Neural cell (in vitro differentiated cells): ENCODE measurements at regions not wholly inside any gene's neighbourhood (a gene's known extent, or its start where the extent isn't known, plus 50 kb on each side); places are given as distances from the start of the nearest gene placed in this dataset.

ENCODE experiments used
- EZH2 ChIP-seq: fragments of 200-600, 300-800 bp; shearing (Covaris generic), sonication (generic); IDR thresholded peaks from 2 replicates; pipeline ENCODE4 v1.6.1; 2014; ENCODE audit warnings: antibody characterized with exemption, low read length, borderline replicate concordance, mild to moderate bottlenecking; ENCODE audit not compliant: insufficient read depth, poor library complexity, severe bottlenecking
- POLR2AphosphoS5 ChIP-seq: IDR thresholded peaks from 2 replicates; pipeline ENCODE4 v1.6.1; 2012
- SMC3 ChIP-seq: fragments of 450-650 bp; conservative IDR thresholded peaks from 2 replicates; pipeline ENCODE4 v1.6.1; 2014; ENCODE audit warnings: antibody characterized with exemption, mild to moderate bottlenecking, moderate library complexity; ENCODE audit not compliant: poor library complexity
- TAF1 ChIP-seq: IDR thresholded peaks from 2 replicates; pipeline ENCODE4 v1.6.1; 2012; ENCODE audit warnings: low read depth
- TF ChIP-seq, protein P1 (sequence below): fragments of 450-650 bp; IDR thresholded peaks from 2 replicates; pipeline ENCODE4 v1.5.1; 2014; ENCODE audit warnings: antibody characterized with exemption, mild to moderate bottlenecking, moderate library complexity; ENCODE audit not compliant: poor library complexity, severe bottlenecking
- TF ChIP-seq, protein P2 (sequence below): IDR thresholded peaks from 2 replicates; pipeline ENCODE4 v1.6.1; 2012; ENCODE audit warnings: borderline replicate concordance

DNA sequence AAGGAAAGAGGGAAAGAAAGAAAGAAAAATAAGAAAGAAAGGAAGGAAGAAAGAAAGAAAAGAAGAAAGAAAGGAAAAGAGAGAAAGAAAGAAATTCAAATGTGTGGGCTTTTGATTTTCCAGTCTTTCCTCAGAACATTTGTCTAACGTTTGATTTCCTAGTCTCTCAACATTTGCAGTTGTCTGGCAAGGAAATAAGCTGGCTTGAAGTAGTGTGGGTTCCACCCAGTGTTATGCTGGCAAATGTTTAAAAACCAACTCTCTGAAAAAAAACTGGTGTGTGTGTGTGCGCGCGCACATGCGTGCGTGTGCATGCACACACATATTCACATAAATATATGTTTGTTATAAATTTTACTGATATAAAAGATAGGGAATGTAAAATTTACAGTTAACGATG is 54.6 kb upstream of the C3orf49 start:
- TF ChIP-seq POLR2AphosphoS5: no peak
- TF ChIP-seq, protein P1, sequence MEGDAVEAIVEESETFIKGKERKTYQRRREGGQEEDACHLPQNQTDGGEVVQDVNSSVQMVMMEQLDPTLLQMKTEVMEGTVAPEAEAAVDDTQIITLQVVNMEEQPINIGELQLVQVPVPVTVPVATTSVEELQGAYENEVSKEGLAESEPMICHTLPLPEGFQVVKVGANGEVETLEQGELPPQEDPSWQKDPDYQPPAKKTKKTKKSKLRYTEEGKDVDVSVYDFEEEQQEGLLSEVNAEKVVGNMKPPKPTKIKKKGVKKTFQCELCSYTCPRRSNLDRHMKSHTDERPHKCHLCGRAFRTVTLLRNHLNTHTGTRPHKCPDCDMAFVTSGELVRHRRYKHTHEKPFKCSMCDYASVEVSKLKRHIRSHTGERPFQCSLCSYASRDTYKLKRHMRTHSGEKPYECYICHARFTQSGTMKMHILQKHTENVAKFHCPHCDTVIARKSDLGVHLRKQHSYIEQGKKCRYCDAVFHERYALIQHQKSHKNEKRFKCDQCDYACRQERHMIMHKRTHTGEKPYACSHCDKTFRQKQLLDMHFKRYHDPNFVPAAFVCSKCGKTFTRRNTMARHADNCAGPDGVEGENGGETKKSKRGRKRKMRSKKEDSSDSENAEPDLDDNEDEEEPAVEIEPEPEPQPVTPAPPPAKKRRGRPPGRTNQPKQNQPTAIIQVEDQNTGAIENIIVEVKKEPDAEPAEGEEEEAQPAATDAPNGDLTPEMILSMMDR: no peak
- no peak for TF ChIP-seq TAF1
- TF ChIP-seq, protein P2, sequence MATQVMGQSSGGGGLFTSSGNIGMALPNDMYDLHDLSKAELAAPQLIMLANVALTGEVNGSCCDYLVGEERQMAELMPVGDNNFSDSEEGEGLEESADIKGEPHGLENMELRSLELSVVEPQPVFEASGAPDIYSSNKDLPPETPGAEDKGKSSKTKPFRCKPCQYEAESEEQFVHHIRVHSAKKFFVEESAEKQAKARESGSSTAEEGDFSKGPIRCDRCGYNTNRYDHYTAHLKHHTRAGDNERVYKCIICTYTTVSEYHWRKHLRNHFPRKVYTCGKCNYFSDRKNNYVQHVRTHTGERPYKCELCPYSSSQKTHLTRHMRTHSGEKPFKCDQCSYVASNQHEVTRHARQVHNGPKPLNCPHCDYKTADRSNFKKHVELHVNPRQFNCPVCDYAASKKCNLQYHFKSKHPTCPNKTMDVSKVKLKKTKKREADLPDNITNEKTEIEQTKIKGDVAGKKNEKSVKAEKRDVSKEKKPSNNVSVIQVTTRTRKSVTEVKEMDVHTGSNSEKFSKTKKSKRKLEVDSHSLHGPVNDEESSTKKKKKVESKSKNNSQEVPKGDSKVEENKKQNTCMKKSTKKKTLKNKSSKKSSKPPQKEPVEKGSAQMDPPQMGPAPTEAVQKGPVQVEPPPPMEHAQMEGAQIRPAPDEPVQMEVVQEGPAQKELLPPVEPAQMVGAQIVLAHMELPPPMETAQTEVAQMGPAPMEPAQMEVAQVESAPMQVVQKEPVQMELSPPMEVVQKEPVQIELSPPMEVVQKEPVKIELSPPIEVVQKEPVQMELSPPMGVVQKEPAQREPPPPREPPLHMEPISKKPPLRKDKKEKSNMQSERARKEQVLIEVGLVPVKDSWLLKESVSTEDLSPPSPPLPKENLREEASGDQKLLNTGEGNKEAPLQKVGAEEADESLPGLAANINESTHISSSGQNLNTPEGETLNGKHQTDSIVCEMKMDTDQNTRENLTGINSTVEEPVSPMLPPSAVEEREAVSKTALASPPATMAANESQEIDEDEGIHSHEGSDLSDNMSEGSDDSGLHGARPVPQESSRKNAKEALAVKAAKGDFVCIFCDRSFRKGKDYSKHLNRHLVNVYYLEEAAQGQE: no peak
- no peak for TF ChIP-seq EZH2
- no peak for TF ChIP-seq SMC3
